NCI-H2081 (cell line): ENCODE measurements at regions not wholly inside any gene's neighbourhood (a gene's known extent, or its start where the extent isn't known, plus 50 kb on each side); places are given as distances from the start of the nearest gene placed in this dataset.

ENCODE experiments used
- DNase-seq, 2 experiments: peaks; one replicate each; lab custom pipeline; 2025; lab: John Stamatoyannopoulos, UW

GRCh38 chr20:62527781-62528180, 52.0 kb upstream of the GATA5 start:
- no peak for DNase-seq

GRCh38 chr20:62528983-62529891, 53.4 kb upstream of the GATA5 start:
- DNase-seq, result no peak

DNA sequence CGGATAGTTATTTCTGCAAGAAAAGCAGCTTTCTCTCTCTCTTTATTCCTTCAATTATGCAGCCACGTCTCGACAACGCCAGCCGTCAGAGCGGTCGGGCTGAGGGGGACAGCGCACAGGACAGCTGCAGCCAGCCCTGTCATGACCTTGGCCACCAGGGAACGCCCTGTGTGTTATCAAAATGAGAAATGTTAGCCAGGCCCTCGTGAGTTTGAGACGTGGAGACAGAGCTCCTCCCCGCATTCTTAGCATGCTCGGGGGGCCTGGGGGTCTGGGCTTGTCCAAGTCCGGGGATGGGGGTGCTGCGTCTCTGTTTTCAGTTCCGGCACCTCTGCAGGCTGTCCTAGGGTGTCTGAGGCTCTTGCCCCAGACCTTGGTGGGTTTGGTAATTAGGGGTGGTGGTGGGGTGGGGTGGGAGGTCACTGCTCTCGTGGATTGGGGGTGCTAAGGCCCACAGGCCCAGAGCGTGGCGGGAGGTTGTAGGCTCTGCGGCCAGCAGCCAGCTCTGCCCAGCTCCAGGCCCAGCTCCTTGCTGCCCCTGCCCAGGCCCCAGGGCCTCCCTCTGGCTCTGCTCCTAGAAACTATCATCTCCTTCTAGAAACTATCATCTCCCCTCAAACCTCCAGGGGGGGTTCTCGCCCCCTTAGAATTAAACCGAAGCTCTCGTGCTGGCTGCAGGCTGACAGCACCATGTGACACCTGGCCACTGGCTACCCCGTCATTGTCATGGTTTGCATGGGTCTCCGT, 54.3 kb upstream of the GATA5 start:
- no peak for DNase-seq

DNA sequence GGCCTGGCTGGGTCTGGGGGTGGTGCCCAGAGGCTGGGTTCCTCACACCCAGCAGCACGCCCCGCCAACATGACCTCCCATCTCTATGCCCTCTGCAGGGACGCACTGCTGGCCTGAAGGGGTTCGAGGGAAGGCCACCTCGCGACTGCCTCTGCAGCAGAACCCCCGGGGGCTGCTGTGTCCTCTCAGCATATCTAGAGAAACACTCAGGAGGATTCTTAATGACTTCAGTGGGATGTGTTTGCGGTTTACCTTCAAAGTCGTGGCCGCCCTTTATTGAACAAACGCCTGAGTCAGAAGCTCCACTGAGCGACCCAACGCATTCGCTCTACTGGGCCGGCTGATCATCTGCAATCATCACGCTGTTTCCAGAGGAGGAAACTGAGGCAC, 54.8 kb upstream of the GATA5 start:
- no peak for DNase-seq

GRCh38 chr20:62531046-62531838, 55.4 kb upstream of the GATA5 start:
- no peak for DNase-seq

- no peak for DNase-seq
Measured at GRCh38 chr20:62532921-62533320, 57.1 kb upstream of the GATA5 start.

- DNase-seq, result no peak
Measured at GRCh38 chr20:62533591-62534495, 58.0 kb upstream of the GATA5 start.

DNA sequence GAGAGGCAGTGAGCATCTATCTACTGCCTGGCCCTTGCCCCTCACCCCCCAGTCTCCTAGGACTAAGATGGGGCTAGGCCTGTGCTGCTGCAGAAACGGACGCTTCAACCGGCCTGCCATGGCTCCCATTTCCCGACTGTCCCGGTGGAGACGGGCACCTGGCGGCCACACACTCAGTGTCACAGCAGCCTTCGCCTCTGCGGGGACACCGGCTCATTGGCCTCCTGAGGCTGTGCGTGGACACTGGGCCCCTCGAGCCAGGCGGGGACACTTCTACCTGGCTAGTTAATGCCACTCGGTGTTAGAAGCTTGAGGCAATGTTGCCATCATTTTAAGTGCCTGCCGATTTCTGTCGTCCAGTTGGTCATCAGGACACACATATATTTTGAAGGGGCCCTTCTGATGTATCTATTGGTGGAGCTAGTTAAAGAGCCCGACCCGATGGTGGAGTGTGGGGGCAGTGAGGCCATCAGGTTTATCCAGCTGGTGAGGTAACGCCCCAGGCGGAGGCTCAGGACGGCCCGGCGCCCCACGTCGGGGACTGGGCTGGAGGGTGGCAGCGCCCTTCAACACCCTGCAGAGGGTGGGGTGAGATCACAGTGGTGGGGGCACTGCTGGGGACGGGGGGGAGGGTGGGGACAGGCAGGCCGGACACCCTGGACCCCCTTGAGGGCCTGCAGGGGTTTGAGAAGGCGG, 58.9 kb upstream of the GATA5 start:
- no peak for DNase-seq

GRCh38 chr20:62535282-62535811, 59.6 kb upstream of the GATA5 start:
- DNase-seq, result no peak

- DNase-seq, result no peak
Measured at GRCh38 chr20:62535964-62536363, 60.2 kb upstream of the GATA5 start.

DNA sequence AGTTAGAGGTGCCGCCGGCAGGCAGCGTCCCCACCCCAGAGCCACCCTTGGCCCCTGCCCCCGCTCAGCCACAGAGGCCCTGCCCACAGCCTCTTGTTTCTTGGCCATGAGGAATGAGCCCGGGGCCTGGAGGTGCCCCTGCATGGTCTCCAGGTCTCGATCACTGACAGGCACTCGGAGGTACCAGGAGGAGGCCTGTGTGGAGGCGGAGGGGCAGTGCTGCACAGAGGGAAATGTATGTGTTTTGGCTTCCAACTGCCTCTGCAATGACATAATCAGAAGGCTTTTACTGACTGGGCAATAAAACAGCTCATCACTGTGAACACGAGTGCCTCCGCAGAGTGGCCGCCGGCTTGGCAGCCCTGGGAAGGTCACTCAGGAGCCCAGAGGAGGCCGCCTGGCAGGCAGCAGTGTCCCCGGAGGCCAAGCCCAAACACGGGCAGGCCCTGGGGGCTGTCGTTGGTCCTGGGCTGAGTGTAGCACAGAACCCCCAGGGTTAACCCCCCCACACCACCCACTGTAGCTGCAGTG, 61.1 kb upstream of the GATA5 start:
- no peak for DNase-seq

DNA sequence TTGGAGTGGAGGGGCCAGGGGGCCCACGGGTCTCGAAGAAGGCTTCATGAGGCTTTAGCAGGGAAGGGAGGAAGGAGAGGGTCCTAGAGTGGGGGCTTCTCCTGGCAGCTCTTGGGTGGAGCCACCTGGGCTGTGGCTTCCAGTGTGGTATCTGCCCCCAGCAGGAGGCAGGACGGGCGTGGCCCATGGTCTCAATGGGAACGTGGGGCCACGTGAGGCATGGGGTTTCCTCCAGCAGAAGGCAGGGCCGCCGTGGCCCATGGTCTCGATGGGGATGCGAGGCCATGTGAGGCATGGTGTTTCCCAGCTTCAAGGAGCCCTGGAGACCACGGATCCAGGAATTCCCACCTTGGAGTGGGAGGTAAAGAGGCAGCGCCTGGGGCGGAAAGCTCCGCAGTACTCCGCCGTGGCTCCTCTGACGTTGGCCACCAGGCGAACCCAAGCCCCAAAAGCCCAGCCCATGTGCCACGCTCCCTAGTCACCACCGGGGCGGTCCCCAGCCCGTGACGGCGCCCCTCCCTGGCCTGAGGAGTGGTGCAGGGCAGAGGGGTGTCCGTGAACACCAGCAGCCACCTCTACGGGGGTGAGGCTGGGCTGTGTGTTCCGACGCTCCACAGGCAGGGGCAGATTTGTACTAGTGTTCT, 62.0 kb upstream of the GATA5 start:
- no peak for DNase-seq

DNA sequence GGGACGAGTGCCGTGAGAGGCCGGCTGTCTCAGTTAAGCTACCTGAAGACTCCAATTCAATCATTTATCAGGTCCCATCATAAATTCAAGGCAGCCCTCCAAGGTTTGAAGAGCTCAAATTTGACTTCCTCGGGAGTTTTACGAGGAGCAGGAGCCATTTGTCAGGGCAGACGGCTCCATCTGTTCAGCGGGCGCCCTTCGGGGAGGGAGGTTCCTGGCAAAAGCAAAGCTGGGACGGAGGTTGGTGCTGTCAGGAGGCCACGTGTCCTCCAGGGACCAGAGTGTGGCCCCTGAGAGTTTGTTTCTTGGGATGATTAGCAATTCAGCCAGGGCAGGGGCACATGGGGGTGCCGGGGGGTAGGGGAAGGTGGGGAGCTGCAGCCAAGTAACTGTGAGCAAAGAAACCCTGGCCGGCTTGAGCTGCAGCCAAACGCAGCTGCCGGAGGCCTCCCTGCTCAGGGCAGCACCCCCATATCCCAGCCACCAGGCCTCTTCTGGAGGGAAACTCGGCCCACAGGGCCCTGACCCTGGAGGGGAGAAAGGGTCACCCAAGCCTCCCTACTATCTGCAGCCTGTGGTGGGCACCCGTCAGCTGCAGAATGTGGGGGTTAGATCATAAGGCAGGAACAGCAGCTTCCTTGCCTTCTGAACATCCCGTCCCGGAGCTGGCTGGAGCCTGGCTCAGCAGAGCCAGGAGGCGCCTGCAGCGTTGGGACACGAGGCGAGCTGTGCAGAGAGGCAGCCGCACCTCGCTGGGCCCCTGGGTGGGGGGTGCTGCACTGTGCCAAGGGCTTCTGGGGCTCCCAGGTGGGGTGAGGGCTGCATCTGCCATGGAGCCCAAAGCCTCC, 63.6 kb upstream of the GATA5 start:
- DNase-seq, result no peak

DNA sequence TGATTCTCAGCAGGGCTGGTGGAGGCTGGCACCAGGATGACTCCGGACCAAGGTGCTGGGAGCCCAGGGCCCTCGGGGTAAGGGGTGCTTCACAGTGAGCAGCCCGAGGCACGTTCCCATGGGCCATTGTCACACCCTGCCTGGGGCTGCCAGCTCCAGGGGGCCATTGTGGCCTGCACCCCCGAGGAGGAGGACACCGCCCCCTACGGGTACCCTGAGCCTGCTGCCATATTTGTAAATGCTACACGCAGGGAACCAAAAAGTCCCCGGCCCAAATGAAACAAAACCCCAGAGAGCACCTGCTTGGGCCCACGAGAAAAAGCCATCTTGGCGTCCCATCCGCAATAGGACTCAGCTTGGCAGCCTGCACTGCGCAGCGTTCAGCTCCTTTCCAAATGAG, 64.7 kb upstream of the GATA5 start:
- no peak for DNase-seq

- no peak for DNase-seq
Measured at GRCh38 chr20:62542862-62543261, 67.1 kb upstream of the GATA5 start.

- no peak for DNase-seq
Measured at GRCh38 chr20:62543470-62544302, 67.9 kb upstream of the GATA5 start.

- DNase-seq, result no peak
Measured at GRCh38 chr20:62544505-62545055, 68.8 kb upstream of the GATA5 start.

GRCh38 chr20:62545271-62545670, 69.5 kb upstream of the GATA5 start:
- no peak for DNase-seq
